Activated CD4-positive, alpha-beta T cell treated with anti-CD3 and anti-CD28 coated beads, Interleukin-2, amount 50 U/mL, for 16 hours (primary cell): ENCODE measurements at regions not wholly inside any gene's neighbourhood (a gene's known extent, or its start where the extent isn't known, plus 50 kb on each side); places are given as distances from the start of the nearest gene placed in this dataset.

Experiments used
- DNase-seq: peaks from one replicate; pipeline ENCODE4 v3.0.0-alpha.2; 2020

GRCh38 chr12:41737423-41737822, 407.3 kb downstream of the GXYLT1 start:
- DNase-seq = no peak

DNA sequence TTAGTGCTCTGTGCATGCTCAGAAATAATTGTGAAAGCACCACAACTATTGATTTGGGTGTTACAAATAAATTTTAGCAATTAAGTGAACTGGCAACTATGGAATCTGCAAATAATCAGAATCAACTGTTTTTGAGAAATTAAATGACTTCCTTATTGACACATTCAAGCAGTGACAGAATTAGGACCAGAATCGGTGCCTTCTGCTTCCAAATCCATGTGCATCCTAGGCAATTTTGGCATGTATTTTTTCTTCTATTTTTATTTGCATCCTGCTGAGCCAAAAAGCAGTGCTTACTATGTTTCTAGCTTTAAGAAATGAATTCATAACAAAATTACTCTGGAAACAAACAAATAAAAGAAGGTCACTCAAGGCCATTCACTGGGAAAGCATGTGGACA, 408.2 kb downstream of the GXYLT1 start:
- DNase-seq = no peak

GRCh38 chr12:41731691-41732090, 413.0 kb downstream of the GXYLT1 start:
- DNase-seq = no peak

DNA sequence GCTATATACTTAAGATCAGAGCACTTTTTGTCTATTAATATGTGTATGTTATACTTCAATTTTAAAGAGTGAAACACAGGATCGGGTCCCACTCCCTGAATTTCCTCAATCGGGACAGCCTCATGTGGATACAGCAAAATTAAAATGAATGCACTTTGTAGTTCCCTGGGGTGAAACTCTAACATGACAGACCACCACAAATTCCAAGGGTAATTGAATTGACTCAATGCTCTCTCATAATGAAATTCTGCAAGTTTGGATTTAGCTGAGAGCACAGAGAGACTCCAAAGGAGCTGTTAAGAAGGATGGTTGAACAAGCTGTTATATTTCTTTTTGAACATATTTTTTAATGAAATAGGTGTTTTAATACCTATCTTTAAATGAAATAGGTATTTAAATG, 413.6 kb downstream of the GXYLT1 start:
- no peak for DNase-seq

DNA sequence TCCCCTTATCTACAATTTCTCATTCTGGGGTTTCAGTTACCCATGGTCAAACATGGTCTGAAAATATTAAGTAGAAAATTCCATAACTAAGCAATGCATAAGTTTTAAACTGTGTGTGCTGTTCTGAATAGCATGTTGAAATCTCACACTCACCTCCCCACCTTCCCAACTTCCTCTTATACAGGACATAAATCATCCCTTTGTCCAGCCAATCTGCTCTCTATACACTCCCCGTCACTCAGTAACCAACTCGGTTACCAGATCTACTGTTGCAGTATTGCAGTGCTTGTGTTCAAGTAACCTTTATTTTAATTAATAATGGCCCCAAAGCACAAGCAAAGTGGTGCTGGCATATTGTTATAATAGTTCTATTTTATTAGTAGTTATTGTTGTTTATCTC, 420.5 kb downstream of the GXYLT1 start:
- DNase-seq = no peak

GRCh38 chr12:41719214-41719613, 425.5 kb downstream of the GXYLT1 start:
- no peak for DNase-seq

- no peak for DNase-seq
These were observed 429.4 kb downstream of the GXYLT1 start for GRCh38 chr12:41715256-41715655.

GRCh38 chr12:41709463-41710285, 435.0 kb downstream of the GXYLT1 start:
- DNase-seq = no peak

DNA sequence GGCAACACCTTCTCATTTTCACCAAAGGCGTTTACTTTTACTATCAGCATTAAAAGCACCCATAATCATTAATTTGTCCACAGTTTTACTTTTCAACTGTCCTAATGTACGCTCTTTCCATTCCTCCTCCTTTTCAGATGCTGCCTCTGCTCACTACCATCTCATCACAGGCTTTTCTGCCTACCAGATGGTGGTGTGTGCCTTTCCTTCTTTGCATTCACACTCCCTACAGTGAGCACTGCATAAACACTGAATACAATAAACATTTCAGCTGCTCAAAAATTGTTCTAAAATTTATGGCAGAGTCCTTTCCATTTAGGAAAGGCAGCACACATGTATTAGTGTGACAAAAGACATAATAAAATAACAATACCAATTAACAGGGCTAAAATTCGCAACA, 435.7 kb downstream of the GXYLT1 start:
- DNase-seq = no peak

DNA sequence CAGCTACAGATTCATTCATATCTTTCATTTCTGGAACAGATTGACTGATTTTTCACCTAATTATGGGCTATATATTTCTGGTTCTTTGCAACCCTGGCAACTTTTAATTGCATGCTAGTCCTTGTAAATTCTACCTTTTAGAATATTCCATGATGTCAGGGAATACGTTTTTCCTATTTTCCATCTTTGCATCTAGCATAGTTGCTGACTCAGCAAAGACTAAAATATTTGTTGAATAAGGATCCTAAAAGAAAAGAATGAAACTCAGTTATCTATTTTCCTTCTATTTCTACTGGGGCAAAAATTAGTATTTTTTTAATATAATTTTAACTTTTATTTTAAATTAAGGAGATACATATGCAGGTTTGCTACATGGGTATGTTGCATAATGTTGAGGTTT, 438.3 kb downstream of the GXYLT1 start:
- no peak for DNase-seq

- no peak for DNase-seq
These were observed 442.6 kb downstream of the GXYLT1 start for GRCh38 chr12:41701943-41702601.

- DNase-seq = no peak
These were observed 443.7 kb downstream of the GXYLT1 start for GRCh38 chr12:41700940-41701339.

DNA sequence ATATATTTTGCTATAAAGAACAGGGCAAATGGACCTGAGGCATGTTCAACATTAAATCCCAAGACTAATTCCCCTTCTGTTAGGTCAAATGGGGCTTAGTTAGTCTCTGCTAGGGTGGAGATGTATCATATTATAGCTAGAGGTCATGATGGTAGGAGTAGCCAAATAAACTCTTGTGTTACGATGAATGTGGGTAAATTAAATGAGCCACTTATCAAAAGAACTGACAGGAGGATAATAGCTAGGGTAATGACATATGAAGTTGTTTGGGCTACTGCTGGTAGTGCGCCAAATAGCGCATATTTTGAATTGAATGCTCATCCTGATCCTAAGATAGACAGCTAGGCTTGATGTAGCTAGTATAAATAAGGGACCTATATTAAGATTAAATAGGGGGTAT, 445.0 kb downstream of the GXYLT1 start:
- DNase-seq = no peak

DNA sequence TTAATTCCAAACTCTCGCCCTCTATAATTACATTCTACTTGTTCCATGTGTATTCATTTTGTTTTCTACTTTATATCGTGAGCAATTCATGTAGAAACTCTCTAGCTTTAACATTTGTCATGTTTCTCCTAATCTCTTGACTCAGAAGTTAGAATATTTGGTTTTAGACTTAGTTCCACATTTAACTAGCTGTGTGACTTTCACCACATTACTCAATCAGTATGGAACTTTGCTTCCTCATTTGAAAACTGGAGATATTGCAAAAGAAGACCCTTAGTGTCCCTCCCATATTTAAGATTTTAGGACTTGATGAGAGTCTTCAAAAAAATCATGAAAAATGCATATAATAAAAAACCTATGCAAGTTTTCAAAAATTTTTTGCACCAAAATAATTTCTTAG, 447.5 kb downstream of the GXYLT1 start:
- no peak for DNase-seq

GRCh38 chr12:41684997-41685396, 459.7 kb downstream of the GXYLT1 start:
- DNase-seq = no peak

DNA sequence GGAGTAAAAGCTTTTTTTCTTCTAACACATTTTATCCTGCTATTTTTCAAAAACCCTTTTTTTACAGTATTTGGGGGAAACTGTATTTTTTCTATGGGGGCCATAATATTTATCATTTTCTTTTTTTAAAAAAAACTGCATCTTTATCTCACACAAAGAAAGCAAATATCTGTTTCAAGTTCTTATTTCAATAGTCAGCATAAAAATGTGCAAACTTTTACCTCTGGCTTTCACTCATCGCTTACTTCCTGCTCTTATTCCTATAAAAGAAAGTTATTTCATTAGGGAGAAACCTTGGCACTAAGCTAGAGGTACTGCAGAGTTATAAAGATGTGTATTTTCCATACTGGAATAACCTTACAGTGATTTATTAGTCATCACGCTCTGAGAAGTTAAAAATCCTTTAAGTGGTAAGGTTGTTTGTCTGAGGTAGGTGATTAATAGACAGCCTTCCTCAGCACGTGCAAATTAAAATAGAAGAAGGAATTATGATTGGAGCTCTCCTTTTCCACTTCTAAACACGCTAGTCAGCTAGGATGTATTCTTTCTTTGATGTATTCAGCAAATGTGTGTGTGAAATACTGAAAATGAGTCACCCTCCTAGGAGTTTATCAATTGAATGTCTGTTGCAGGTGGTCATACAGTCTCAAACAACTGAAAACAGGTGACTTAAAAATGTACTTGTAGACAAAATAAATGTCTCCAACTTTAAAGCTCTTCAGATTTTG, 461.0 kb downstream of the GXYLT1 start:
- DNase-seq = no peak

DNA sequence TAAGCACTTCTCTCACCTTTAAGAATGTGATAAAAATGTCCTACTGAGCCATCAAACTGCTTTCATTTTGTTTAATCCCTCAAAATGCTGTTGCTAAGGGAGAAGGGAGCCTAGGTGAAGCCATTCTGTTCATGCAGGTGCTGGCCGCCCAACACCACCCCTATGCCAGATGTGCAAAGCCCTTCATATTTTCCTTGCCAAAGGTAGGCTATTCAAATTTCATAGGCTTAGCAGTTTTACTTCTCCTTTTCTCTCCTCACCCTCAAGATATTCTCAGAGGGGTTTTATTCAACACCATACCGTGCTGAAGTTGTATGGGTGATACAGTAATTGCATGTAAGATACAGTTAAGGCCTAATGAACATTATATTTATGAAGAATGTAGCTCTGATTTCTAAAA, 461.7 kb downstream of the GXYLT1 start:
- DNase-seq = no peak

DNA sequence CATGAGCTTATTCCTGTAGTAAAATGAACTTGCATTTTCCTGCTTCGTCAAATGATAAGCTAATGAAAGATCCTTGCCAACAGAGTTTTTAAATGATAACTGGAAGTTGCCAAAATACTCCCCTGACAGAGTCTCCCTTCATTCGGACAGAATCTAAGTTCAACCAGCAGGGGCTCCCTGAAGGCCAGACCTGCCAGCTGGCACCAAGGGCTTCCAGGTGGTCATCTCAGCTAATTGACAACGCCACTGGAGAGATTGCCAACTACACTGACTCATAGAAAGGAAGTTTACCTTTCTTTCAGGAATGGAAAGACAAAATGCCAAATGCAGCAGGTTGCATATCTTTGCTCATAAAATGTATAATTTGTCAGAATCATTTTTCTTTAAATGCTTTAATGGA, 462.8 kb downstream of the GXYLT1 start:
- DNase-seq = no peak

GRCh38 chr12:41680155-41680554, 464.5 kb downstream of the GXYLT1 start:
- no peak for DNase-seq

DNA sequence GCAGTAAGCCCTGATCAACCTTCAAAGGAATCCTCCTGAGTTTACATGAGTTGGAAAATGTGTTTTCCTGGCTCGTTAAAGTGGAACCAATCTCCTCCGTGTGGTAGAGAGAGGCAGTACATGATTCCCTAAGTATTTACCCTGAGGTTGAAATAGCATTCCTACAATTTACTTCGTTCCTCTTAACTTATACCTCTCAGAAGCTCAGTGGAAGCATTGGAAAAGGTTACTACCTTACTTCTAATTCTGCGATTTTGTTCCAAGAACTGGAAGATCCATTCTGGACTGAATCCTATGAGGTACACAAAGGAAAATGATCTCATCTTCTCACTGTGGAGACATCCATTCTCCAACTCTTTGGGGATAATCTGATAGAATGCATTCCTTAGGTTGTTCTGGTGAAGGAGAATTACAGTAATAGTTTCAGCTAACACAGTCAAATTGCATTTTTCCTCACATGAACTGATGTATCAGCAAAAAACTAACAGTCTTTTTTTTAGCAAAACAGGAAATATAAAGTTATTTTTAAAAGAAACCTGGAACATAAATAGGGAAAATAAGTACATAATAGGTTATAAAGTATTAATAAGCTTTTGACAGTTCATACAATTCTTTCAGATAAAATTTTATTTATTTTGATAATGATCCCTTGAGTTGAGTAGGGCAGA, 475.6 kb downstream of the PDZRN4 start:
- no peak for DNase-seq

- no peak for DNase-seq
These were observed 473.1 kb downstream of the PDZRN4 start for GRCh38 chr12:41661141-41661765.

GRCh38 chr12:41656454-41656853, 468.3 kb downstream of the PDZRN4 start:
- DNase-seq = no peak
